ENCODE measurements at regions not wholly inside any gene's neighbourhood (a gene's known extent, or its start where the extent isn't known, plus 50 kb on each side); places are given as distances from the start of the nearest gene placed in this dataset.
A peak's percentile ranks its signal among the peaks of the same experiment; 100 is the strongest.

DNA sequence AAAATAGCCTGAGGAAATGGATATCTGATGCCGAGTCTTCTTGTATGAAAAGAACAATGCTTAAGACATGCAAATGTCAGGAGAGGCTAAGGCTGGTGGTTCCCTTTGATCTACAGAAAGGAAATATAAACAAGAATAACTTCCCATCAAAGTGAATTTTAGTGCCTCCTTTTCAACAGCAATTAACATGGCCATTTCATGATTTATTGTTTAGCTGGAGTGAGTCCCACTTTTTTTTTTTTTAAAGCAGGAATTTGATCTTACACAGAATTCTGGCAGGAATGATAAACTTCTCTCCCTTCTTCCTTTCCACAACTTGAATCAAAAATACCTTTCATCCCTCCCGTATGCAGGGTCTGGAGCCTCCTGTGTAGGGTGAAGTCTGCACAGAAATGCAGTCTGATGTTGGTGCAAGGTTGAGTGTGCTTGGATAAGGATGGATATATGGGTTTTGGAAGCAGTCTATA lies 287.0 kb downstream of the MEX3B start:
- Histone ChIP-seq H3K27me3 (ENCODE audit: control insufficient read depth, insufficient read depth, low read length) (no peaks in the 10 kb centered on the region), H3K36me3 (ENCODE audit: control insufficient read depth, insufficient read depth, low read length) (no peaks in the 10 kb centered on the region), H3K4me3 (ENCODE audit: low read depth, low read length) (no peak overlapping the region)
- no peak for FAIRE-seq
- TF ChIP-seq, protein P1, sequence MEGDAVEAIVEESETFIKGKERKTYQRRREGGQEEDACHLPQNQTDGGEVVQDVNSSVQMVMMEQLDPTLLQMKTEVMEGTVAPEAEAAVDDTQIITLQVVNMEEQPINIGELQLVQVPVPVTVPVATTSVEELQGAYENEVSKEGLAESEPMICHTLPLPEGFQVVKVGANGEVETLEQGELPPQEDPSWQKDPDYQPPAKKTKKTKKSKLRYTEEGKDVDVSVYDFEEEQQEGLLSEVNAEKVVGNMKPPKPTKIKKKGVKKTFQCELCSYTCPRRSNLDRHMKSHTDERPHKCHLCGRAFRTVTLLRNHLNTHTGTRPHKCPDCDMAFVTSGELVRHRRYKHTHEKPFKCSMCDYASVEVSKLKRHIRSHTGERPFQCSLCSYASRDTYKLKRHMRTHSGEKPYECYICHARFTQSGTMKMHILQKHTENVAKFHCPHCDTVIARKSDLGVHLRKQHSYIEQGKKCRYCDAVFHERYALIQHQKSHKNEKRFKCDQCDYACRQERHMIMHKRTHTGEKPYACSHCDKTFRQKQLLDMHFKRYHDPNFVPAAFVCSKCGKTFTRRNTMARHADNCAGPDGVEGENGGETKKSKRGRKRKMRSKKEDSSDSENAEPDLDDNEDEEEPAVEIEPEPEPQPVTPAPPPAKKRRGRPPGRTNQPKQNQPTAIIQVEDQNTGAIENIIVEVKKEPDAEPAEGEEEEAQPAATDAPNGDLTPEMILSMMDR (IDR thresholded peaks at IDR 0.05; ENCODE audit: insufficient read depth, low read length, severe bottlenecking), result no peak
- DNase-seq (ENCODE audit: low read depth), result no peak

DNA sequence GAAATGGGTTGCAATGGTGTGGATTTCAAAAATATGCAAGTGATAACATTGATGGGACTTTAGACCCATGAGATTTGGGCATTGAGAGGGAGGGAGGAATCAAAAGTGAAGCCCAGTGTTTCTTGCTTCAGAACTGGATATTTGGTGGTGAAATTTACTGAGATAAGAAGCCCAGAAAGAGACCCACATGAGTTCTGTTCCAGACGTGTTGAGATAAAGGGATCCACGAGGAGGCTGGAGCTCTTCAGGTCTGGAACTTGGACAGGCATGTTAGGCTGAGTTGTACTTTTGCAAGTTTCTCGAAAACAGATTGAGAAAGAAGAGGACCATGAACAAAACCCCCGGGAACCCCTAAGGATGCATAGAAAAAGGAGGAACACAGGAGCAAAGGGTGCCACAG lies 290.2 kb downstream of the MEX3B start:
- no peak overlapping the region for H3K4me3 ChIP-seq (ENCODE audit: low read depth, low read length)
- no peaks in the 10 kb centered on the region for H3K36me3 ChIP-seq (ENCODE audit: control insufficient read depth, insufficient read depth, low read length)
- DNase-seq (ENCODE audit: low read depth) (no peak), FAIRE-seq (no peak)
- TF ChIP-seq, protein P1 (IDR thresholded peaks at IDR 0.05; ENCODE audit: insufficient read depth, low read length, severe bottlenecking), result no peak
- H3K27me3 ChIP-seq (ENCODE audit: control insufficient read depth, insufficient read depth, low read length), result no peaks in the 10 kb centered on the region

DNA sequence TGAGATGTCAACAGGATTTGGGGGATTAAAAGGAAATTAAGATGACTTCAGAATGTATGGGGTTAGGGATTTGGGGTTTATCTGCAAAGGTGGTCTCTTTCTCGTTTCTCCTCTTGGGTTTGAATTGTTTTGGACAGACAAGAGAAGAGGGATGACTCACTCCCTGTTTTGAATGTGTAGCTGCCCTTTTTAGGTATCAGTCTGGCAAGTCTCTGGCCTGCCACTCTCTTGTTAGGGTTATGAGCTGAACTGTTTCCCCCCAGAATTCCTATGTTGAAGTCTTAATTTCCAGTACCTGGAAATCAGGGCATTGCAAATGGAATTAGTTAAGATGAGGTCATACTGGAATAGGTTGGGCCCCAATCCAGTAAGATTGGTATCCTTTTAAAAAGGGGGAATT lies 291.7 kb downstream of the MEX3B start:
- Histone ChIP-seq H3K27me3 (ENCODE audit: control insufficient read depth, insufficient read depth, low read length) (no peaks in the 10 kb centered on the region), H3K4me3 (ENCODE audit: low read depth, low read length) (no peak overlapping the region), H3K36me3 (ENCODE audit: control insufficient read depth, insufficient read depth, low read length) (no peaks in the 10 kb centered on the region)
- TF ChIP-seq, protein P1 (IDR thresholded peaks at IDR 0.05; ENCODE audit: insufficient read depth, low read length, severe bottlenecking), result no peak
- DNase-seq (ENCODE audit: low read depth) (no peak), FAIRE-seq (no peak)

DNA sequence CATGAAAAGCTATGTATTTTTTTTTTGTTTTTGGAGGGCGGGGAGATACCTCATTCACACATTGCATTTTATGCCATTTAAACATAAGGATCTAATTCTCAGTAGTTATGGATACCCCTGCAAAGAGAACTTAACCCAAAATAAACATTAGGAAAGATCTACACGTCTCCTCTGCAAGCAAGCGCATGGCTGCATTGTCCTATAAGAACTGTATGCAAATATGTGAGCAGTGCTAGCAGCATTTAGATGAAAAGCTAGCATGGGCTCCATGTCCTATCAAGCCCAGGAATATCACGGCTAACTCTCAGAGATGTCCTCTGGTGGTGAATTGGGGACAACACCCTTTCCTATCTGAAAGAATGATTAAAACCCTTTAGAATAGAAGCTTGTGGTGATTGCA lies 292.8 kb downstream of the MEX3B start:
- DNase-seq (ENCODE audit: low read depth), result no peak
- no peaks in the 10 kb centered on the region for H3K36me3 ChIP-seq (ENCODE audit: control insufficient read depth, insufficient read depth, low read length)
- FAIRE-seq, result no peak
- no peak overlapping the region for H3K4me3 ChIP-seq (ENCODE audit: low read depth, low read length)
- TF ChIP-seq, protein P1 (IDR thresholded peaks at IDR 0.05; ENCODE audit: insufficient read depth, low read length, severe bottlenecking), result no peak
- no peaks in the 10 kb centered on the region for H3K27me3 ChIP-seq (ENCODE audit: control insufficient read depth, insufficient read depth, low read length)

DNA sequence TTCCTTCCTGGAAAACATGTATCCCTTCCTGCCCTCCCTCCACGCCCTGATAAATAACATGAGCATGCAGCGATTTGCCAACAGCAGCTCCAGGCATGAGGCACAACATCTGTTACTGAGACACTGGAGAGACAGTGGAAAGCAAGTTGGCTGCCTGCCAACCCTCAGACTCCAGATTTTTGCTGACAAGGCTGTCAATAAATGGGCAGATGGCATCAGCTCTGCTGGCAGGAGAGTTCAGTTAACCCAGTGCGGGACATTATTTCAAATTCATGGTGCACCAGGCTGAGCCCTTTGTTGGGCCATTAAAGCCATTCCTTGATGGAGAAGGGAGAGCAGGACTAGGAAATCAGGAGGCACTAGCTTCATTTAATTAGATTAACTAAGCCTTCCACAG lies 293.3 kb downstream of the MEX3B start:
- DNase-seq (ENCODE audit: low read depth), result peak; percentile 51
- no peak for FAIRE-seq
- Histone ChIP-seq H3K36me3 (ENCODE audit: control insufficient read depth, insufficient read depth, low read length) (no peaks in the 10 kb centered on the region), H3K4me3 (ENCODE audit: low read depth, low read length) (no peak overlapping the region), H3K27me3 (ENCODE audit: control insufficient read depth, insufficient read depth, low read length) (no peaks in the 10 kb centered on the region)
- TF ChIP-seq, protein P1 (IDR thresholded peaks at IDR 0.05; ENCODE audit: insufficient read depth, low read length, severe bottlenecking), result no peak

DNA sequence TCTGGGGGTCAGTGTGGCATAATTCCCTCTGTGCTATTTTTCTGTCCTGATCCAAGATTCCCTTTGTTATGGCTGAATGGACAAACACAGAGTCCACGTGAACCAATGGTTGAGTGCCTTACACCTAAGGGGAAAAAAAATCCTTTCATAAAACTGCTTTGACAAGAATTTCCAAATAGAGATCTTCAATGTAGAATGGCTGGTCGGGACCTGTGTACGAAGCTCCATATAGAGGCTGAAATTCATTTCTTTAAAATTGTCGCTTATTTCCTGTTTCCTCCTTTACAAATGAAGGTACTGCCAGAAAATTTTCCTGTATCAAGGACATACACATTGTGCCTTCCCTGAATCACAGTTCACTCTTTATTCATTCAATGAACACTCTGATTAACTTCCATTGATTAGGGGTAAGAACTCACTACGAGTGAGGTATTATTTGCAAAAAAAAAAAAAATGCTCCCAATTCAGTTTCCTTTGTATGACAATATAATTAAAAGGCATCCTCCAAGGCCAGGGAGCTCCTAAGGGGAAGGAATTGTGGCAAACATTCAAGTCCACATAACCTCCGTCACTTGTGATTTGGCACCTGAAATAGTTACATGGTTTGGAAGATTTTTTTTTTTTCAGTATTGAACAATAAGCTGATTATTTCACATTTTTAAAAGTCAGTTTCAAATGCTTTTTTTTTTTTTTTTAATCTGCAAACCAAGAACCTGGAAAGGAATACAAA lies 293.8 kb downstream of the MEX3B start:
- TF ChIP-seq, protein P1 (IDR thresholded peaks at IDR 0.05; ENCODE audit: insufficient read depth, low read length, severe bottlenecking), result no peak
- no peak for FAIRE-seq
- H3K36me3 ChIP-seq (ENCODE audit: control insufficient read depth, insufficient read depth, low read length), result no peaks in the 10 kb centered on the region
- no peak overlapping the region for H3K4me3 ChIP-seq (ENCODE audit: low read depth, low read length)
- no peak for DNase-seq (ENCODE audit: low read depth)
- no peaks in the 10 kb centered on the region for H3K27me3 ChIP-seq (ENCODE audit: control insufficient read depth, insufficient read depth, low read length)

Measured in bronchial epithelial cell (primary cell).